Keratinocyte (primary cell): ENCODE measurements at regions not wholly inside any gene's neighbourhood (a gene's known extent, or its start where the extent isn't known, plus 50 kb on each side); places are given as distances from the start of the nearest gene placed in this dataset.

Experiments
- DNase-seq: peaks from one replicate; pipeline ENCODE4 v3.0.0-alpha.2; 2011; ENCODE audit warnings: low read depth, missing footprints, low spot score
- FAIRE-seq: peaks from 2 replicates; lab custom pipeline; 2011; peaks lifted over from hg19 to GRCh38; lab: Jason Lieb, UNC
- H2AFZ ChIP-seq: 2 replicates; pipeline ENCODE4 v1.6.0; 2012; ENCODE audit warnings: low read length, control low read depth, inconsistent platforms; ENCODE audit not compliant: control insufficient read depth
- H3K27ac ChIP-seq: 2 replicates; pipeline ENCODE4 v1.5.1; 2011; ENCODE audit warnings: low read length; ENCODE audit not compliant: control insufficient read depth, insufficient read depth
- H3K27me3 ChIP-seq: 3 replicates; pipeline ENCODE4 v1.6.0; 2011; ENCODE audit warnings: low read length; ENCODE audit not compliant: control insufficient read depth, insufficient read depth; ENCODE audit errors: extremely low read depth
- H3K36me3 ChIP-seq, 2 experiments: 2 replicates in 1 of 2; 3 replicates in 1 of 2; pipeline ENCODE4 v1.5.1; 2011; ENCODE audit warnings: low read length in 2 of 2, mild to moderate bottlenecking in 1 of 2; ENCODE audit not compliant: control insufficient read depth in 2 of 2, insufficient read depth in 2 of 2; ENCODE audit errors: extremely low read depth in 1 of 2
- H3K4me1 ChIP-seq: 3 replicates; pipeline ENCODE4 v1.5.1; 2011; ENCODE audit warnings: low read length; ENCODE audit not compliant: control insufficient read depth, insufficient read depth; ENCODE audit errors: extremely low read depth
- H3K4me2 ChIP-seq: 3 replicates; pipeline ENCODE4 v1.6.0; 2011; ENCODE audit warnings: low read depth, low read length; ENCODE audit not compliant: control insufficient read depth, insufficient read depth; ENCODE audit errors: extremely low read depth
- H3K4me3 ChIP-seq, 3 experiments: fragments of 200-600 bp in 1 of 3; sonication (generic) in 1 of 3; 2 replicates in 2 of 3; 3 replicates in 1 of 3; pipeline ENCODE4 v1.5.1; 2011 to 2016; ENCODE audit warnings: low read length in 3 of 3, mild to moderate bottlenecking in 3 of 3, control low read depth in 2 of 3, inconsistent platforms in 1 of 3, low read depth in 1 of 3, mixed read lengths in 1 of 3, mixed run types in 1 of 3, moderate library complexity in 1 of 3; ENCODE audit not compliant: control insufficient read depth in 2 of 3, insufficient read depth in 2 of 3; ENCODE audit errors: extremely low read depth in 1 of 3
- H3K79me2 ChIP-seq: 2 replicates; pipeline ENCODE4 v1.6.0; 2012; ENCODE audit warnings: low read length; ENCODE audit not compliant: control insufficient read depth, insufficient read depth
- H3K9ac ChIP-seq: 3 replicates; pipeline ENCODE4 v1.6.0; 2011; ENCODE audit warnings: low read length; ENCODE audit not compliant: control insufficient read depth, insufficient read depth; ENCODE audit errors: extremely low read depth
- H3K9me1 ChIP-seq: 3 replicates; pipeline ENCODE4 v1.6.0; 2011; ENCODE audit warnings: low read length; ENCODE audit not compliant: control insufficient read depth, insufficient read depth; ENCODE audit errors: extremely low read depth
- H3K9me3 ChIP-seq: 2 replicates; pipeline ENCODE4 v1.5.1; 2012; ENCODE audit warnings: low read depth, low read length; ENCODE audit not compliant: control insufficient read depth
- H4K20me1 ChIP-seq: 3 replicates; pipeline ENCODE4 v1.6.0; 2011; ENCODE audit warnings: low read length; ENCODE audit not compliant: control insufficient read depth, insufficient read depth; ENCODE audit errors: extremely low read depth
- EZH2 ChIP-seq: IDR thresholded peaks from one replicate; pipeline ENCODE4 v1.6.1; 2012; ENCODE audit warnings: inconsistent platforms, mild to moderate bottlenecking, low read length, moderate library complexity
- dilution Hi-C: fragments of 300-500 bp; cut with MboI; formaldehyde crosslinking; loops from one replicate; pipeline ENCODE4 v1.7.0; 2020; ENCODE audit warnings: low sequenced_read_pairs; ENCODE audit not compliant: extremely low pct_ligation_motif_present
- TF ChIP-seq, protein P1 (sequence below), 3 experiments: IDR thresholded peaks in 1 of 3; conservative IDR thresholded peaks in 1 of 3; optimal IDR thresholded peaks in 1 of 3; 2 replicates in 2 of 3; 3 replicates in 1 of 3; pipeline versions ENCODE3 to v1.5.1; 2011; ENCODE audit warnings: low read length in 3 of 3, mild to moderate bottlenecking in 3 of 3, moderate library complexity in 2 of 3, control low read depth in 1 of 3, inconsistent platforms in 1 of 3; ENCODE audit not compliant: insufficient read depth in 2 of 3; ENCODE audit errors: extremely low read depth in 1 of 3

DNA sequence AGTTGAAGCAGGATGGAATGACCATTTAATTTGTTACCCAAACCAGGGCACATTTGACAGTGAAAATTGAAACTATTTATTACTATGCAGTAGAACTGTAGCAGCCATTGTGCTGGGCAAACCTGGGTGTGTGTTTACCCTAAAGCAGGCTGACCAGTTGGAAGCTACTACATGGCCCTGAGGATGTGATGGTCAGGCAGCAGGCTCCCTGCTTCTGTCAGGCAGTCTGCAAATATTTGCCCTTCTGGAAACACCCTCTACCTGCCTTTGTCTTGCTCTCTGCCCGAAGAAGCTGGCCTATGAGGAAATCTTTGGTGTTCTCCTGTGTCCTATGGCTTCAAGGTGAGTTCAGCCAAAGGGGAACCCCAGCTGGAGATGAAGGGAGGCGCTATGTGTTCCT lies 600.1 kb upstream of the KIRREL3 start:
- no peak for FAIRE-seq
- Histone ChIP-seq H3K36me3 (no peaks in the 10 kb centered on the region), H3K4me2 (no peak overlapping the region), H3K79me2 (no peaks in the 10 kb centered on the region), H3K9me3 (peaks cover 2% of the 10 kb centered on the region), H4K20me1 (no peaks in the 10 kb centered on the region), H3K9ac (no peak overlapping the region), H3K27ac (no peak overlapping the region), H3K27me3 (no peaks in the 10 kb centered on the region), H3K4me3 (no peak overlapping the region), H3K9me1 (no peaks in the 10 kb centered on the region), H3K4me1 (no peaks in the 10 kb centered on the region), H2AFZ (no peak overlapping the region)
- dilution Hi-C loops, result no loop called here
- no peak for DNase-seq
- TF ChIP-seq EZH2, result no peak
- TF ChIP-seq, protein P1, sequence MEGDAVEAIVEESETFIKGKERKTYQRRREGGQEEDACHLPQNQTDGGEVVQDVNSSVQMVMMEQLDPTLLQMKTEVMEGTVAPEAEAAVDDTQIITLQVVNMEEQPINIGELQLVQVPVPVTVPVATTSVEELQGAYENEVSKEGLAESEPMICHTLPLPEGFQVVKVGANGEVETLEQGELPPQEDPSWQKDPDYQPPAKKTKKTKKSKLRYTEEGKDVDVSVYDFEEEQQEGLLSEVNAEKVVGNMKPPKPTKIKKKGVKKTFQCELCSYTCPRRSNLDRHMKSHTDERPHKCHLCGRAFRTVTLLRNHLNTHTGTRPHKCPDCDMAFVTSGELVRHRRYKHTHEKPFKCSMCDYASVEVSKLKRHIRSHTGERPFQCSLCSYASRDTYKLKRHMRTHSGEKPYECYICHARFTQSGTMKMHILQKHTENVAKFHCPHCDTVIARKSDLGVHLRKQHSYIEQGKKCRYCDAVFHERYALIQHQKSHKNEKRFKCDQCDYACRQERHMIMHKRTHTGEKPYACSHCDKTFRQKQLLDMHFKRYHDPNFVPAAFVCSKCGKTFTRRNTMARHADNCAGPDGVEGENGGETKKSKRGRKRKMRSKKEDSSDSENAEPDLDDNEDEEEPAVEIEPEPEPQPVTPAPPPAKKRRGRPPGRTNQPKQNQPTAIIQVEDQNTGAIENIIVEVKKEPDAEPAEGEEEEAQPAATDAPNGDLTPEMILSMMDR (optimal IDR thresholded peaks at IDR 0.05 in 1 of 3, IDR thresholded peaks at IDR 0.05 in 1 of 3, conservative IDR thresholded peaks at IDR 0.05 in 1 of 3; ENCODE audit: extremely low read depth in 1 of 3, insufficient read depth in 2 of 3, low read length in 3 of 3), result no peak

DNA sequence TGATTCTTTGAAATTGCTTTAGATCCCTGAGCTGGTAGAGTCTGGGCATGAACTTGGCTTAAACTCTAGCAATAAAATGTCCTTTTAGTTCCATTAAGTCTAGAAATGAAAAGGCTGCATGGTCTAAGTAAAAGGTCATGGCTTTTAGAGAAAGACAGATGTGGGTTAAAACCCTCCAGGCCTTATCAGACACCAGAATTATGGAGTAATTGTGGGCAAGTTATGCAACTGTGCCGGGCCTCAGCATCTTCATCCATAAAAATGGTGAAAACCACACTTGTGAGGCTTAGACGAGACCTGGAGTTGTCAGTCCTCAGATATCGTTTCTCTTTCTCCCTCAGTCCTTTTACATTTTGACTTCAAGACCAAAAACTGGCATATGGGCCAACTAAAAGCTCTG lies 597.9 kb upstream of the KIRREL3 start:
- H2AFZ ChIP-seq, result no peak overlapping the region
- FAIRE-seq, result no peak
- no peaks in the 10 kb centered on the region for H3K27me3 ChIP-seq
- H4K20me1 ChIP-seq, result no peaks in the 10 kb centered on the region
- no peaks in the 10 kb centered on the region for H3K9me1 ChIP-seq
- no peak overlapping the region for H3K4me3 ChIP-seq
- H3K4me1 ChIP-seq, result no peaks in the 10 kb centered on the region
- H3K27ac ChIP-seq, result no peak overlapping the region
- TF ChIP-seq, protein P1 (optimal IDR thresholded peaks at IDR 0.05 in 1 of 3, IDR thresholded peaks at IDR 0.05 in 1 of 3, conservative IDR thresholded peaks at IDR 0.05 in 1 of 3; ENCODE audit: extremely low read depth in 1 of 3, insufficient read depth in 2 of 3, low read length in 3 of 3), result no peak
- no peak for TF ChIP-seq EZH2
- DNase-seq, result no peak
- no peak overlapping the region for H3K4me2 ChIP-seq
- no peaks in the 10 kb centered on the region for H3K79me2 ChIP-seq
- no peak overlapping the region for H3K9ac ChIP-seq
- peaks cover 2% of the 10 kb centered on the region for H3K9me3 ChIP-seq
- dilution Hi-C loops, result no loop called here
- no peaks in the 10 kb centered on the region for H3K36me3 ChIP-seq
